Upper lobe of right lung (tissue), 1 donor: ENCODE measurements at regions not wholly inside any gene's neighbourhood (a gene's known extent, or its start where the extent isn't known, plus 50 kb on each side); places are given as distances from the start of the nearest gene placed in this dataset.

Experiments used
- ATAC-seq: fragments of 200-7000 bp; cut with Tn5 transposase; one replicate; pipeline ENCODE4 v1.9.1; 2020; ENCODE audit warnings: mild to moderate bottlenecking, moderate library complexity
- DNase-seq: peaks from one replicate; pipeline ENCODE4 v3.0.0-alpha.2; 2020
- H3K27ac ChIP-seq: fragments of 200-600 bp; one replicate; pipeline ENCODE4 v1.8.0; 2022
- H3K27me3 ChIP-seq: fragments of 200-600 bp; one replicate; pipeline ENCODE4 v1.8.0; 2022; ENCODE audit warnings: mild to moderate bottlenecking
- H3K36me3 ChIP-seq: fragments of 200-600 bp; one replicate; pipeline ENCODE4 v1.8.0; 2022
- H3K4me1 ChIP-seq: fragments of 200-600 bp; one replicate; pipeline ENCODE4 v1.8.0; 2022
- H3K4me3 ChIP-seq: fragments of 200-600 bp; one replicate; pipeline ENCODE4 v1.8.0; 2022; ENCODE audit warnings: mild to moderate bottlenecking
- H3K9me3 ChIP-seq: fragments of 200-600 bp; one replicate; pipeline ENCODE4 v1.8.0; 2022
- CTCF ChIP-seq: fragments of 200-600 bp; IDR thresholded peaks from one replicate; pipeline ENCODE4 v1.8.0; 2022; ENCODE audit warnings: antibody characterized with exemption
- intact Hi-C: fragments of 100-400 bp; cut with DNase I; formaldehyde crosslinking; loops from one replicate; pipeline ENCODE4 v1.11.0; 2022
- donor health status: DM: no; HTN: yes; CAD: no; lungs with severe emphysema.

- TF ChIP-seq CTCF = no peak
- Histone ChIP-seq H3K4me3 (no peak overlapping the region), H3K27me3 (no peaks in the 10 kb centered on the region), H3K27ac (peak overlapping the region; percentile 27), H3K9me3 (no peaks in the 10 kb centered on the region), H3K36me3 (no peaks in the 10 kb centered on the region), H3K4me1 (peaks cover 38% of the 10 kb centered on the region)
- no peak for DNase-seq
- intact Hi-C loops = no loop called here
- no peak for ATAC-seq
Observed at GRCh38 chr14:34364201-34364600, 97.8 kb downstream of the SPTSSA start.

GRCh38 chr14:34363733-34364134 is 98.3 kb downstream of the SPTSSA start:
- Histone ChIP-seq H3K36me3 (no peaks in the 10 kb centered on the region), H3K4me3 (no peak overlapping the region), H3K27ac (peak overlapping the region; percentile 27), H3K27me3 (no peaks in the 10 kb centered on the region), H3K9me3 (no peaks in the 10 kb centered on the region), H3K4me1 (peaks cover 33% of the 10 kb centered on the region)
- no peak for TF ChIP-seq CTCF
- intact Hi-C loops = no loop called here
- ATAC-seq = peak; percentile 84
- DNase-seq = peak; percentile 69

GRCh38 chr14:34362641-34363251 is 99.3 kb downstream of the SPTSSA start:
- H3K27ac ChIP-seq = peak overlapping the region; percentile 20

GRCh38 chr14:34361504-34362011 is 100.5 kb downstream of the SPTSSA start:
- DNase-seq (no peak), ATAC-seq (peak; percentile 20)
- no peak overlapping the region for H3K4me3 ChIP-seq
- peaks cover 33% of the 10 kb centered on the region for H3K4me1 ChIP-seq
- H3K9me3 ChIP-seq = no peaks in the 10 kb centered on the region
- H3K27ac ChIP-seq = no peak overlapping the region
- H3K36me3 ChIP-seq = no peaks in the 10 kb centered on the region
- no peaks in the 10 kb centered on the region for H3K27me3 ChIP-seq
- no peak for TF ChIP-seq CTCF
- intact Hi-C loops = no loop called here

More at GRCh38 chr14:34362641-34363251, 99.3 kb downstream of the SPTSSA start:
- DNase-seq (no peak), ATAC-seq (no peak)
- H3K27me3 ChIP-seq = no peaks in the 10 kb centered on the region
- peaks cover 33% of the 10 kb centered on the region for H3K4me1 ChIP-seq
- H3K4me3 ChIP-seq = no peak overlapping the region
- intact Hi-C loops = no loop called here
- H3K9me3 ChIP-seq = no peaks in the 10 kb centered on the region
- no peaks in the 10 kb centered on the region for H3K36me3 ChIP-seq
- no peak for TF ChIP-seq CTCF

GRCh38 chr14:34359420-34360117 is 102.5 kb downstream of the SPTSSA start:
- no peaks in the 10 kb centered on the region for H3K27me3 ChIP-seq
- H3K36me3 ChIP-seq = no peaks in the 10 kb centered on the region
- no peaks in the 10 kb centered on the region for H3K9me3 ChIP-seq
- DNase-seq = no peak
- H3K4me1 ChIP-seq = peaks cover 29% of the 10 kb centered on the region
- intact Hi-C loops = no loop called here
- no peak for ATAC-seq
- no peak overlapping the region for H3K27ac ChIP-seq
- TF ChIP-seq CTCF = no peak
- no peak overlapping the region for H3K4me3 ChIP-seq
